Stimulated activated CD4-positive, alpha-beta T cell treated with anti-CD3 and anti-CD28 coated beads, Interleukin-15, amount 100 ng/mL, for 48 hours (primary cell): ENCODE measurements at regions not wholly inside any gene's neighbourhood (a gene's known extent, or its start where the extent isn't known, plus 50 kb on each side); places are given as distances from the start of the nearest gene placed in this dataset.
"Not testable (repeated sequence)": the region's sequence is repeated elsewhere in the genome, so short reads cannot be mapped to it uniquely, and the experiment has no call there.

Source experiments
- DNase-seq, 2 donors: peaks; one replicate each; pipeline ENCODE4 v3.0.0-alpha.2; 2020; ENCODE audit warnings: low read depth in 2 of 2

DNA sequence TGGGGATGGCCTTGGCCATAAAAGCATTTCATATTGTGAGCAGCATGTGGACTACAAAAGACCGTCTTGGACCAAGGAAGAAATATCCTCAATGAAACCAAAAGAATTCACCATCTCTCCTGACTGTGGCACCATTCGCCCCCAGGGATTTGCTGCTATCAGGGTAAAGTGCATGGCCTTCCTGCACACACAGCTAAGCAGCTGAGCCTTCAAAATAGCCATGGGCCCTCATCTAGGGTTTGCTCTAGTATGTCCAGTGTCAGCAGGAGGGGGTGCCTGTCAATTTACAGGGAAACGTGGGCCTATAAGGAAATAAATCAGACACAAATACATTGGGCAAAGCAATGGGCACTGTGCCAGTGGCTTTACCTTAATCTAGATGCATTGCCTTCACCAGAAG is 296.6 kb upstream of the NBPF12 start:
- not testable (repeated sequence) for DNase-seq

DNA sequence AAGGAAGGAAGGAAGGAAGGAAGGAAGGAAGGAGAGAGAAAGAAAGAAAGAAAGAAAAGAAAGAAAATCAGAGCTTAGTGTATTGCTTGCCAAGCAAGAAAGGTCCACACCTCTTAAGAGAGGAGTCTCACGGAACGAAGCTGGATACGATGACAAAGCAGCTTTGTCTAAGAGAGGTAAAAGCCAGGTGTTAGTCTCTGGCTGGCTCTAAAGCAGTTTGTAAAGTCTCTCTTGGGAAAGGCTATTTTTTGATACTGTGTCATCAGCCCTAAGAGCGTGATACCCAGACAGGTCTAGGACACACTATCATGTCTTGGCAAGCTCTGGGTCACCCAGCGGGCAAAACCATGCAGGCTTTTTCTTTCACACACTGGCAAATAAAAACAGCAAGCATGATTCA is 297.5 kb upstream of the NBPF12 start:
- DNase-seq = not testable (repeated sequence)

DNA sequence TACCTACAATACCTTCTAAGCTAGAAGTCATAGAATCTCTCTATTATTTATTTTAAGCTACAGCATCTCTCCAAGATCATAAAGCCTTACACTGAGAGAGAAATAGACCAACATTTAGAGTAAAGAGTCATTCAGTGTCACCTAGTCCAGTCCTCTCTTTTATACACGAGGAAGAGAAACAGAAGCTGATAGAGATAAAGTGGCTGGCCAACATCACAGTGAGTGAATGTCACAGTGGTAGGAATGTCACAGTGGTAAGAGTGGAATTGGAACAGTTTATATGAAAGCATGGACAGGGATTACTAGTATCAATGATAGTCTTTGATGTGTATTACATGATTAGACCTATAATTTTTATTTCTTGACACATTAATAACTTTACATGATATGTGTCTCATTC is 307.8 kb upstream of the NBPF12 start:
- not testable (repeated sequence) for DNase-seq

DNA sequence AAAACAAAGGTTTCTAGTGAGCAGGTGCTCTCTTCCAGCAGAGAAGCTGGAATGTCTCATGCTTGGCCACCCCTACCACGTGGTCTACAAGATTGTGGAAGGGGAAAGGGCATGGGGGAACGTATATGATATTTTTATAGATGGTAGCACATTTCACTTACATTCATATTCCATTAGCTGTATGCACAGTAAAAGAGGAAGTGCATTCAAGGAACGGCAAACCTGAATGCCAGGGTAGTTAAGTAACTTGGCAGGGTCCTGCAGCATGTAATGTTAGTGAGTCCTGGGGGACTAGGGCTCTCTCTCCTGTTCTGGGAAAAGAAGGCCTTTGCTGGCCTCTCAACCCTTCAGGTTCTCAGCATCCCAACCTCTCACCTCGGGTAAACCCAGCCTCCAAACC is 319.5 kb upstream of the NBPF12 start:
- DNase-seq = not testable (repeated sequence)

DNA sequence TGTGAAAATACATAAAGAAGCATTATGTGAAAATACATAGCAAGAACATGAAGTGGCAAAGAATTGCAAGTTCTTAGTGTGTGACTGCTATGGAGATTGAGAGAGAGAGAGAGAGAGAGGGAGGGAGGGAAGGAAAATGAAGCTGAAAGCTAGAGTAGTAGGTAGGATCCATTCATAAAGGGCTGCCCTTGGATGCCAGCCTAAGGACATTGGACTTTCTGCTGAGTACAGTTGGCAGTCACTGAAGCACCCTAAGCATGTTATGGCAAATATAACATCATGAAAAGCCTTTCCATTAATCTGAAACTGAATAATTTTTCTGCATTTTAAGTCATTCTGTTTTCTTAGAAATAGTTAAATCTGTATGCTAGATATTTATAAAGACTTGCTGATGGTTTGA is 333.4 kb upstream of the NBPF12 start:
- DNase-seq = not testable (repeated sequence)

DNA sequence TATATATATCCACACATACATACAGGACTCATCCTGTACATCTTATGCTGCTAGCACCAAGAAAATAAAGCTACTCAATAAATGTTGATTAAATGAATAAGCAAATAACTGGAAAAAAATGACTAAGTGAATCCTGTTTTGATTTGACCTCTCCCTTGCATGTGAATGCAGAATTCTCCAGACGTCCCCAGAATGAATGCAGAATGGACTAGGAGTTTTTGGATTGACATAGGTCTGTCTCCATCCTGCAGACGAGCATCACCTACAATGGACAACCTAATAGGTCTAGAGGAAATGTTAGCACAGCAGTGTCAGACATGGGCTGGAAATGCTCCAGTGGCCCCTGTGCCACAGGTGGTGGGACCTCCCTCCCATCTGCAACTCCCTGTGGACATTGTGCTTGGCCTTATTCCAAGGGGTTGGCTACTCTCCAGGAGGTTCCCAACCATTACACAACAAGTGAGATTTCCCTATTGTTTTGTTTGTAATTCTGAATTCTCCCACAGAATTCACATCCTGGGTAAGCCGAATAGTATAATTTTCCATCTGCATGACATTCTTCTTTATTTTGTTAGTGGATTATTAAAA is 337.3 kb upstream of the NBPF12 start:
- DNase-seq = not testable (repeated sequence)

DNA sequence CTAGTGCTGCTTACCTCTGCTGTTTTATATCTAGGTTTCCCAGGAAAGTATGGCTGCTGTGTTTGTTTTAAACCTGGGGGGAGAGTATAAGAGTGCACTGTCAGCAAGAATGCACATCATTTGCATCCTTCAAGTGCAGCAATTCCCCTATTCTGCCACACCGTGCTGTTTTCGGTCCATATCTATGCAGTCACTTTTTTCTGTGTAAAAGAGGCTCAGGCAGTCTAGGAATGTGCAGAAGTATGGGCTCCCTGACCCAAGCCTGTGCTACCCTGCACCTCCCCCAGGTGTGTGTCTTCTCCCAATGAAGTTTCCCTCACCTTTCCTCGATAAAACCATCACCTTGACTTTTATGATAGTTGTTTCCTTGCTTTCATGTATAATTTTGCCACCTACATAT is 338.2 kb upstream of the NBPF12 start:
- DNase-seq = not testable (repeated sequence)

DNA sequence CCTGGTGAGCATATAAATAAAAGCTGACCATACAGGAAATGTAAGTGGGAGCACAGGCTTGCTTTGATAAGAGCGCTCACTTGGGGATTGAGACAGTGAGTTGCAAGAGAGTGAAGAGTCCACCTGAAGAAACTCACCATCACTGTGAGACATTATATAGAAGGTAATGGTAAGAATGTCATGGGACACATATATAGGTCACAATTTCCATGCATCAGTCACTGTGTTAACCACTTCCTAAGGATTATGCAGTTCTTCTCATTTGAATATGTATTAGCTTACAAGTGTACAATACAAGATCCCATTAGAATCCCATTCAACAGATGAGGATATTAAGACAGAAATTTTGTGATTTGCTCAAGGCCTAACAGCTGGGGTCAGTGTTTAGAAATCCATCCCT is 352.4 kb upstream of the NOTCH2NLA start:
- not testable (repeated sequence) for DNase-seq

DNA sequence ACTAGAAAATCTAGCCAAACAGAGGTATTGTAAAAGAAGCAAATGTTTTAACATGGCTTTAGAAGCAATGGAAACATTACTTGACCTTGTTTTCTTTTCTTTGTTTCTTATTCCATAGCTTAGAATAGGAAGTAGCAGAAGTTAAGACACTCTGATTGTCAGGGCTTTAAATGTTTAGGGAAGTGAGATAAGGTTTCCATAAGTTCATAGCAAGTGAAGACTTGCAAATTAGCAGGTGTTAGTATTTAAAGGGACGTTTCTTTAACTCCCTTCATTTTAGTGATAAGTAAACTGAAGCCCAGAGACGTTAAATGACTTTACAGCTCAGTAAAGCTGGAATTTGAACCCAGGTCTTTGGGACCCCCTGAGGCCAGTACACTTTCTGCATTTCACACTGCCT is 338.7 kb upstream of the NOTCH2NLA start:
- DNase-seq = not testable (repeated sequence)

DNA sequence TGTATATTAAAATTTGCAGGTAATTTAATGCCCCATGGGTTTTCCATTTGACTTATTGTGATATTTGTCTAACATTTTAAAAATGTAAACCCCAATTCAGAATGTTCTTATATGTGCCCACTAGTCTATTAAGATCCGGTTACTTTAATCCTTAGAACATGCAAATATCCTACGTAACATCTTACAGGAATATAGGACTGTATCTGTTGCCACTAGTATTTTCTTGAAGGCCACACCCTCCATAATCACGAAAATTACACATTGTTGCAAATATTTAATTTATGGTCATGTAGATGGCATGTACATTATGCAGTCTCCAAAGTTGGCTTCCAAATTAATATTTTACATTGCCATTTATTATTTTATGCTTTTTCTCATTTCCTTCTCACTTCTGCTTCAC is 329.2 kb upstream of the NOTCH2NLA start:
- not testable (repeated sequence) for DNase-seq

DNA sequence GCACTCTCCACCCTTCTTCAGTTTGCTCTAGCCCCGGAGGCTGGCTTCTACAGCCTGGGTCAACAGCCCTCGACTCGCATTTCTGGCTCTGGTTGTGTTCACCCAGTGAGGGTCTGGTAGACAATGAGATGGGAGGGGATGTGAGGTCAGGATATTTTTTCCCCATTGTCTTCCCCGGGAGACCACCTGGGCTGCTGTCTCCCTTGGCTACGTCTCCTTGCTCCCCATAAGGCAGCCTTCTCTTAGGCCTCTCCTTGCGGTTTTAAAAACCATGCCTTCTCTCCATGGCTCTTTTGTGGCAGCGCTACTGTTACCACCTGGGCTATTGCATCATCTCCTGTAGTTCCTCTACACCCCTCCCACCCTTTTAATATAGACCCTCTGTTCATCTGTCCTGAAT is 327.6 kb upstream of the NOTCH2NLA start:
- DNase-seq = not testable (repeated sequence)

DNA sequence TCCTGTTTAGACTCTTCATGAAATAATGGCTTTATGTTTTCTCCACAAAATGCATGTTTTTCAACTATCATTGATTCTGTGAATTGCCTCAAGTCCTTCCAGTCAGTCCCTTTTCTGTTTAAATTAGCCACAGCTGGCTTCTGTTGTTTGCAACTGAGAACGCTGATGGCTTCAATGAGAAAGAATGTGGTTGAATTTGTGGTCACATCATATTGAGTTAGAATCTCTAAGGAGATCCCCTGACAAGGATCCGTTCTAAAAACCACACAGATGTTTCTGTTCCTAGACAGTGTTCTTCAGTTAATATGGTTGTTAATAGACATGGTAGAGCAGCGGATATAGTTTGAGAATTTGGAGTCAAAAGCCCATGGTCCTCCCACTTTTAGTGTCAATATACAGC is 323.6 kb upstream of the NOTCH2NLA start:
- DNase-seq = not testable (repeated sequence)

DNA sequence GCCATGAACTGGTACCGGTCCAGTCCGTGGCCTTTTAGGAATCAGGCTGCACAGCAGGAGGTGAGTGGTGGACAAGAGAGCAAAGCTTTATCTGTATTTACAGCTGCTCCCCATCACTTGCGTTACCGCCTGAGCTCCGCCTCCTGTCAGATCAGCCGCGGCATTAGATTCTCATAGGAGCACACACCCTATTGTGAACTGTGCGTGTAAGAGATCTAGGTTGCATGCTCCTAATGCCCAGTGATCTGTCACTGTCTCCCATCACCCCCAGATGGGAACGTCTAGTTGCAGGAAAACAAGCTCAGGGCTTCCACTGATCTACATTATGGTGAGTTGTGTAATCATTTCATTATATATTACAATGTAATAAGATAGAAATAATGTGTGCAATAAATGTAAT is 319.9 kb upstream of the NOTCH2NLA start:
- DNase-seq = not testable (repeated sequence)

DNA sequence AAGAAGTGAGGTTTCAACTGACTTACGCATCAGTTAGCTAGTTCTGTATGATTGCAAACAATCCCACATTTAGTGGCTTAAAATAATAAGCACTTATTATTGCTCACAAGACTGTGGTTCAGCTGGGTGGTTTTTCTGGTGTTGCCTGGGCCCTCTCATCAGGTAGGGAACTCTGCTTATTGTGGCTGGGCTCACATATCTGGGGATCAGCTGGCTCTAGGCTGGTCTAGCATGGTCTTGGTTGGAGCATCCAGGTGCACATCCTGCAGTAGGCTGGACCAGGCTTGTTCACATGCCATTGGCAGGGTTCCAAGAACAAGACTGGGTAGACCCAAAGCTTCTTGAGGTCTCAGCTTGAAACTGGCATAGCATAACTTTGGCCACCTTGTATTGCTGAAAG is 317.4 kb upstream of the NOTCH2NLA start:
- DNase-seq = not testable (repeated sequence)

DNA sequence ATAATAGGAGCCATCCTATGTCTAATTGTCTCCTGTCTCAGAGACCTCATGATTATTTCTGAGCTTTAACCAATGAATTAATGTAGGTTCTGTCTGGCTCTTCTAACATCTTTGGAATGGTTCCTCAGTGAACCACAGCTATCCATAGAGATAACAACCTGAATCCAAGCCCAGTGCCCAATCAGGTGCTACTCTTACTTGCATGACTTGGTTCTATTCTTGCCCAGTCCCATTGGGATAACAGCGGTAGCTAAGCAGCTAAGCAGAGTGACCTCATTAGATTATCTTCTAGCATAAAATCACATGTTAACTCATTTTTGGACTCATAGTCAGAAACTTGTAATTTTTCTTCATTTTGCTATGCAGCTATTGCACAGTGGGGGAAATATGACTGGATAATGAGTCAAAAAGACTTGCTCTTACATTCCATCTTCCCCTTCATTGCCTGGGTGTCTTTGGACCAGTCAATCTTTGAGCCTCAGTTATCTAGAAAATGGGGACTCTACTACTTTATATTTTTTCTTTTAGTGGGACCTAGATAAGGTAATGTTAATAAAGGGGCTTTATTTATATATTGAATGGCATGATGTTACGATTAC is 309.1 kb upstream of the NOTCH2NLA start:
- DNase-seq = not testable (repeated sequence)

DNA sequence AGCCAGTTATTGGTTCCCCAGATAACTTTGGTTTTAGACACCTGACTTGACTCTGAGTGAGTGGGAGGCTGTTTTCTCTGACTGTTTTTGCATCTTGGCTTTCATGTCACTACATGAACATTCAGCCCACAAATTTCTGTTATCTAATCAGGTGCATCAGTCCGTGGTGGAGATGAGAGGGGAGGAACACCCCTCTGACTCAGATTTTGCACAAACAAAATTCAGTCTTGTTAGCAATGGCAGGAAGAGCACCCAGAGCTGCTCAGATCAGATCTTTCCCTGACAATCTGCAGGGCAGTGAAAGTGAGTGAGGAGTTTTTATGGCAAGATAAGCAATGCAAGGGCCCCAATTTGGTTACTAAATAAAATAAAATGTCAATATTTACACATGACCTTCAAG is 307.2 kb upstream of the NOTCH2NLA start:
- not testable (repeated sequence) for DNase-seq

DNA sequence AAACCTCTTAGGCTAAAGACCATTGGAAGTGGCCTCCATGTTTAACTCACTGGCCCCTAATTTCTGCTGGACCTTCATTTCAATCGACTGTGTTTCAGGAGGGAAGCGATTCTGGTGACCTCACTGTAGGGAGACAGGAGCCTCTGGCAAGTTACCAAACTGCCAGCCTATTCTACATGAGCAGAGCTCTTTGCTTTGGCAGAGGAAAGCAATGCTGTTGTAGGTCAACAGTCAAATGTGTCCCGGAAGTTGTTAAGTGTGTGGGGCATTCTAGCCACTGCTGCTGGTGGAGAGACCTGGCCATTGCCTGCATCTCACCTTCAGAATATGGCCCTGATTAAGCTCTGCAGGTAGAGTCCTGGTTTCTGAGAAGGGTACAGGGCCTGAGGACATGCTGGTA is 306.8 kb upstream of the NOTCH2NLA start:
- DNase-seq = not testable (repeated sequence)

DNA sequence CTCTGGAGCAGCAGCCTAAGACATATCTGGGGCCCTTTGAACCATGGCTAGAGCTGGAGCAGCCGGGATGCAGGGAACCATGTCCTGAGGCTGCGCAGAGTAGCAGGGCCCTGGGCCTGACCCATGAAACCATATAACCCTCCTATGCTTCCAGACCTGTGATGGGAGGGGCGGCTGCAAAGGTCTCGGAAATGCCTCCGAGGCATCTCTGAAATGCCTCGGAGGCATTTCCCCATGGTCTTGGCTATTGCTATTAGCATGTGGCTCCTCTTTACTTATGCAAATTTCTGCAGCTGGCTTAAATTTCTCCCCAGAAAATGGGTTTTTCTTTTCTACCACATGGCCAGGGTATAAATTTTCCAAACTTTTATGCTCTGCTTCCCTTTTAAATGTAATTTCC is 302.1 kb upstream of the NOTCH2NLA start:
- DNase-seq = not testable (repeated sequence)

DNA sequence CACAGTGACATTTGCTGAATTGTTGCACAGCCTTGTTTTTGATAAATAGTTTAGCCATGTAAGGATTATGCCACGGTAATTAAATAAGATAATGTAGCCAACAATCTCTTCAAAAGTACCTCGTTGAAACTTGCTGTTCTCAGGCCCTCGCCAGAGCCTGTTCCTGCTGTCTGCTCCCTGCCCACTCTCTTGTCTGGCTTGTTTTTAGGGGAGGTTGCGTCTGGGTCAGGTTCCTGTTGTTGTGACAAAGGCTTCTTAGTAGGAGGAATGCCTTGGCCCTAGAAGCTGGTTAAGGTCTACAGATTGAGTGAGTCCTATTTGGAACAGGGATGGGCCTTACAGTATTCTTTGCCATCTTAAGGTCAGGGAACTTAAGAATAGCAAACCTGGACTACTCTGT is 294.0 kb upstream of the NOTCH2NLA start:
- not testable (repeated sequence) for DNase-seq

DNA sequence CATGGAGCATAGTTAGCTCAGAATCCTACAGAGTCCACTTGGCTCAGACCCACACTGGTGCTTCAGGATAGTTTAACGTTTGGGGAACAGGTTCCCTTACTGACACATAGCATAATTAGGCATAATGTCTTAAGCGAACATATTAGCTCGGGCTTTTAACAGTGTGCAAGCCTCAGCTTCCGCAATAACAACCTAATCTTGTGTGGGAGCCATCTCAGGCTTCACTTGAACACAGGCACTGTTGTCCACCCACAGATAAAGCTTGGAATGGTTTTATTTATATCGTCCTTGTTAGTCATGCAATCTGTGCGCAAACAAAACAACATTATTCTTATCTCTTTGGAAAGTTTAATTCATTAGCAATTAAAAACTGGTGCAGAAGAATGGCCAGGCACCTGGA is 293.5 kb upstream of the NOTCH2NLA start:
- not testable (repeated sequence) for DNase-seq

DNA sequence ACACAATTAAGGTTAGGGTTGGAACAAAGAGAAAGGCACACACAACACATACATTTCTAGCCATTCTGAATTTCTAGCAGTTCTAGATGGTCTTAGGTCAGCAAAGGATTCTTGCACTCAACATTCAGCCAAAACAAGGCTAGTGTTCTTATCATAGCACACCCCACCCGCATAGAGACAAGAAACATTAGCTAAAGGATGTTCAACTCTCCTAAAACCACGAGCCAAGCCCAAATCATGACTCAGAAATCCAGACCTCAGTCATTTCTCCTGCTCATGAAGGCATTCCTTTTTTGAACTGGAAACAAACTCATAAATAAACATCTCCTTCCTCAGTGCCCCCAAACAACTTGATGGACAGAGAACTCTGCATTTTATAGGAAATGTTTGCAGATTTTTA is 293.0 kb upstream of the NOTCH2NLA start:
- DNase-seq = not testable (repeated sequence)

DNA sequence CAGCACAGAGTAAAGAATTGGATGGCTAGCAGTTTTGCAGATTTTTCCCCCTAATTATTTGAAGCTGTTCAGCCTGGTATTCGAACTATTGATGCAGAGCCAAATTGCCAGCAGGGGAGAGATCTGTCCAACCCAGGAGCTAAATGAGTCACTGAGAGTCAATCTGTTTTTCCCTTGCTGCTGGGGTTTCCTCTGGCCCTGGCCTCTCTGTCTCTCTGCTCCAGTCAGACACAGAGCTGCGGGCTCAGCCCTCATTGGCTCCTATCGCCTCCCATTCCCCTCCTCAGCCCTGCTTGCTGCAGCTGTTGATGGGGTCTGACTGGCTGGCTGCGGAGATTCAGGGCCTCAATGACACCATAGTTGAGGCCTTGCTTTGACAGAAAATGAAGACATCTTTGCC is 284.9 kb upstream of the NOTCH2NLA start:
- not testable (repeated sequence) for DNase-seq

DNA sequence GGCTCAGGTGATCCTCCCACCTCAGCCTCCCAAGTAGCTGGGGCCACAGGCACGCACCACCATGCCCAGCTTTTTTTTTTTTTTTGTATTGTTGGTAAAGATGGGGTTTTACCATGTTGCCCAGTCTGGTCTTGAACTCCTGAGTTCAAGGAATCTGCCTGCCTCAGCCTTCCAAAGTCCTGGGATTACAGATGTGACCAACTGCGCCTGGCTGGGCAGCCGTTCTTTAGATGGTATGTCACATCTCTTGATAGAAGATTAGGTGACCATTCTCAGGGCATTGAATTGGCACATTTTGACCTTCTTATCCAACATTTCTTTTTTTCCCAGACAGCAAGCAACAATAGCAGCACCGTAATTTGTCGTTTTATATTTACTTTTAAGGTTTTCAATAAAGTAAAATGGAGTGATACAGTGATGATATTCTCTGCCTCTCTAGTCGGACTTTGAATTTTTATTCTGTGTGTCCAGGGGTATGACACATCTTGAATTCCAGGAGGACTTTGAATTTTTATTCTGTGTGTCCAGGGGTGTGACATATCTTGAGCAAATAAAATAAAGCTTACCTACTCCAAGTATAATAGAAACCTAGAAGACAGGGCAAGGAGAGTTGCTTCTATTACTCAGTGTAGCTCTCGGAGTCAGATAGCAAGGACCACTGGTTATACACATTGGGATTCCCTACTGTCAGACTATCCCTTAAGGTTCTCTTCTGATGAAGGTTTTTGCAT is 282.4 kb upstream of the NOTCH2NLA start:
- not testable (repeated sequence) for DNase-seq
